Stromal cell of bone marrow (primary cell): ENCODE measurements at regions not wholly inside any gene's neighbourhood (a gene's known extent, or its start where the extent isn't known, plus 50 kb on each side); places are given as distances from the start of the nearest gene placed in this dataset.
A peak's percentile ranks its signal among the peaks of the same experiment; 100 is the strongest.
"Not testable (repeated sequence)": the region's sequence is repeated elsewhere in the genome, so short reads cannot be mapped to it uniquely, and the experiment has no call there.

Experiments
- DNase-seq: peaks from one replicate; pipeline ENCODE4 v3.0.0-alpha.2; 2012; ENCODE audit warnings: low read depth

DNA sequence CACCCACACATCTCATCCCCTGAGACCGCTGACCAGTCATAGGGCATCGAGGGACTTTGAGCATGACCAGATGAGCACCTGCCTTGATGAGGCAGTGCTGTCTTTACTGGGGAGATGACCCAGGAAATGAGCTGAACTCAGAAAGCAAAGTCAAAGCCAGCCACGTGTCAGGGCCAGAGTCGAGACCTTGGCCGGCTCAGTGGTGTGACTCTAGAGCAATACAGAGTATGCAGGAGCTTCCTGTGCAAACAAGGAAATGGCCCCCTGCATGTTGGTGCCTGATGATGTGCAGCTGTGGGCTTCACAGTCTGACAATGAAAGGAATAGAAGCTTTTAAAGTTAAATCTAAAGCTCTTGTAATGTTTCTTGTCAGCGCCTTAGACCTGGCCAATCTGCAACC is 332.9 kb downstream of the PCNX1 start:
- DNase-seq = no peak

GRCh38 chr14:71240866-71241520 is 333.7 kb downstream of the PCNX1 start:
- no peak for DNase-seq

DNA sequence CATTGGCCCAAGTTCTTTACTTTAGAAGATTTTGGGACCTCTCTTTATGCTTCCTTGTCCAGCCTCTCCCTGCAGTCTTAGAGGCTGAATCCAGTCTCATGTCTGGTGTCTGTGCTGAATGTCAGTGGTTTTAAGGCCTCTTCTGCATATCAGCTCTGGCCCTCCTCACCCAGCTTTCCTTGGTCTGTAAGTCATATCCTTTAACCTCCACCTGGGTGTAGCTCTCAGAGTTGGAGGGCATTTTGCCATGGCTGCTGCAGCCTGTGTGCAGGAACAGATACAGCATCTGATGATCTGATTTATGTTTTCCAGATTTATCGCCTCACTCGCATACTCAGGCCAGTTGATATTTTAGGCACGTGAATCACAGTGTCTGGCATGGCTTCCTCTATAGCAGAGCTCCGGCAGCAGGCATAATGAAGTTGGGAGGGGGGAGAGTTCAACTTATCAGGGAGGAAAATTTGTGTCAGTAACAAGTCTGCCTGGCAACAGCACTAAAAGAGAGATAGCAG is 335.0 kb downstream of the PCNX1 start:
- DNase-seq = peak; percentile 63

- DNase-seq = peak; percentile 69
Observed at GRCh38 chr14:71243697-71244096, 336.4 kb downstream of the PCNX1 start.

GRCh38 chr14:71244341-71244740 is 337.1 kb downstream of the PCNX1 start:
- no peak for DNase-seq

- no peak for DNase-seq
Observed at GRCh38 chr14:71245659-71246361, 338.6 kb downstream of the PCNX1 start.

DNA sequence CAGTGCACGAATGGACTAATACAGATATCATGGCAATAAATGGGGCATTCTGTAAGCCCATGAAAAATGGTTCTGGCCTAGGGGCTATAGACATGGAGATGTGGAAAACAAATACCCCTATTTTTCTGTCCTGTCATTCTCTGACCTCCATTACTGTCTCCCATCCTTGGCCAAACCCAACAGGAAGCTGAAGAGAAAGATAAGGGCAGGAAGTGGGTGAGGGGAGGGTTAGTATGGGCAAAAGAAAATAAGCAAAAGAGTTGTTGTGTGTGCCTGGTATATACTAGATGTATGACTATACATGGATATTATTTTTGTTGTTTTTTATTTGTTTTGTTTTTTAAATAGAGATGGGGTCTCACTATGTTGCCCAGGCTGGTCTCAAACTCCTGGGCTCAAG is 339.3 kb downstream of the PCNX1 start:
- no peak for DNase-seq

DNA sequence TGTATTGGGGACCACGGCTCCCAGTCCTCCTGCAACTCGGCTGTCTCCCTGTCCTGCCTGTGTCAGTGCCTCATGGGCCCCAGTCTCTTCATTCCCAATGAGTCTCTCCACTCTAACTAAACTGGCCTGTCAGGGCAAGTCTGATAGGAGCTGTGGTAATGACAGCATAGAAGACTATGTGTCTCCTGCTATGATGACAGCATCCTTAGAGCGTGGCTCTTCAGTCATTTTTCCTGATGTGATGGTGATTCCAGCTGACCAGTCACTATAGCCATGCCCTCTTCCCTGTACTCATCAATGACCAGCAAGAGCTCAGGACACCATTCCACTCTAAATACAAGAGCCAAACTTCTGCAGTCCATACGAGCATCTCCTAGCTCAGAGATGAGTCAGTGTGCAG is 339.8 kb downstream of the PCNX1 start:
- DNase-seq = no peak

DNA sequence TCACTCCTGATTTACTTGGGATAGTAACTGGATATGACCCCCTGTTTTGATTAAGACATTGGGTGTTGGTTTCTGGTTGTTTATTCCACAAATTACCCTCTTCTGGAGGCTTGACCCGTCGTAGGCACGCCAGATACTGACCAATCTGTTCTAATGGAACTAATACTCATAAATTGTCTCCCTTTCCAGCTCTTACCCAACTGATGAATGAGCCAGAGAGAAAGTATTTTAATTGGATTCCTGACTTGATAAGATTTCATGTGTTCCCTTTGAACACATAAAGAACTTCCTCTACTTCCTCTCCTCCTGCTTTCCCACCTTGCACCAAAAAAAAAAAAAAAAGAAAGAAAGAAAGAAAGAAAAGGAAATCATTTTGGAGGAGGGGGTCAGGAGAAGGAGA is 340.9 kb downstream of the PCNX1 start:
- no peak for DNase-seq

DNA sequence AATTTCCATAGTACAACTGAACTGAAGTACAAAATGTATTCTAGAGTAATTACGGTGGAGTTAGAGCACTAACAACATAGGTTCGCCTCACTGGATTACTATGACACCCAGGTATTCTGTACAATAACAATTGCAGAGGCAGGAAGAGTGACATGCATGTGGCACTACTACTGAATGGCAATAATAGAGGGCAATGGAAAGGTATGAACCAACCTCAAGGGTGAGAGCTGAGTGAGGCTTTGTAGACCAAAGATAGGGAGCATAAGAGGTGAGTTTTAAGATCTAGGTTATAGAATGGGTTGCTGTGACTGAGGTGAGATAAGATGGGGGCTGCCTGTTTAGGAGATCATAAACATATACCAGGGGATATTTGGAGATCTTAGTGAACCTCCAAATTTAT is 343.1 kb downstream of the PCNX1 start:
- DNase-seq = no peak

- DNase-seq = no peak
Observed at GRCh38 chr14:71250791-71251190, 343.5 kb downstream of the PCNX1 start.

DNA sequence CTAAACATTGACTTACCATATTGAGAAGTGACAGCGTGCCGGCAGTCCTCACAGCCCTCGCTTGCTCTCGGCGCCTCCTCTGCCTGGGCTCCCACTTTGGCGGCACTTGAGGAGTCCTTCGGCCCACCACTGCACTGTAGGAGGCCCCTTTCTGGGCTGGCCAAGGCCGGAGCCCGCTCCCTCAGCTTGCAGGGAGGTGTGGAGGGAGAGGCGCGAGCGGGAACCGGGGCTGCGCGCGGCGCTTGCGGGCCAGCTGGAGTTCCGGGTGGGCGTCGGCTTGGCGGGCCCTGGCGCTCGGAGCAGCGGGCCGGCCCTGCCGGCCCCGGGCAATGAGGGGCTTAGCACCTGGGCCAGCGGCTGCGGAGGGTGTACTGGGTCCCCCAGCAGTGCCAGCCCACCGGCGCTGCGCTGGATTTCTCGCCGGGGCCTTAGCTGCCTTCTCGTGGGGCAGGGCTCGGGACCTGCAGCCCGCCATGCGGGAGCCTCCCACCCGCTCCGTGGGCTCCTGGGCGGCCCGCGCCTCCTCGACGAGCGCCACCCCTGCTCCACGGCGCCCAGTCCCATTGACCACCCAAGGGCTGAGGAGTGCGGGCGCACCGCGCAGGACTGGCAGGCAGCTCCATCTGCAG is 346.9 kb downstream of the PCNX1 start:
- DNase-seq = not testable (repeated sequence)

DNA sequence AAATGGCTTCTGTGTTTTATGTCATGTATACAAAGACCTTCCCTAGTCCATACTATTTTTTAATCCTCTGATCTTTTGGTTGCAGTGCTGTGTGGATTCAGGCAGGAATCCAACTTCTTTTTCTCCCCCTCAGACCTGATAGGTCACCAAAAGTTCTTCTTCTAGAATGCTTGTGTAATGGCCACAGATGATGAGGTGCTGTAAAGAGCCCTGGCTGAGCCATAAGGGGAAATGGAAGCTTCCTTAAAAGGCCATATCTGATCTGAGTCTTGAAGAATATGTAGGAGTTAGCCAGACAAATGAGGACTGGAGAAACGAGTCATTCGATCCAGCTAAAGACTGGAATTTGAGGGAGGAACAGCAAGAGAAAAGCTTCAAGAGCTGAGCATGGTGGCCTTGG is 353.9 kb downstream of the PCNX1 start:
- no peak for DNase-seq

GRCh38 chr14:71262441-71262840 is 355.2 kb downstream of the PCNX1 start:
- DNase-seq = no peak

DNA sequence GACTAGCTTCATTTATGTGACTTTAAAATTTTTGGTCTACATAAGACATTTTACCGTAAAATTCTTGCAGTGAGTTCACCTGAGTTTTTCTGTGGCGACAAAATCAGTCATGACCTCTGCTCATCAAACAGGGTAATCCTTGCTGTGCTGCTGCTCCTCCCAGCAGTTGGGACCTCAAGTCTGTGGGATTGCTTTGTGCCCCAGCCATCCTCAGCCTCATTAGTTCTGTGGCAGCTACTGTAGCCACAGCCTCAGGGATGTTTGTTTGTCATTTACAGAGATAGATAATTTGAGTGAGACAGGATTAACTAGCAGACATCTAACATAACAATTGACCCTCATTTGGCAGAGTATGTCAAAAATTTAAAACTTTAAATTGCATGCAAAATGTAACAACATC is 357.0 kb downstream of the PCNX1 start:
- no peak for DNase-seq

DNA sequence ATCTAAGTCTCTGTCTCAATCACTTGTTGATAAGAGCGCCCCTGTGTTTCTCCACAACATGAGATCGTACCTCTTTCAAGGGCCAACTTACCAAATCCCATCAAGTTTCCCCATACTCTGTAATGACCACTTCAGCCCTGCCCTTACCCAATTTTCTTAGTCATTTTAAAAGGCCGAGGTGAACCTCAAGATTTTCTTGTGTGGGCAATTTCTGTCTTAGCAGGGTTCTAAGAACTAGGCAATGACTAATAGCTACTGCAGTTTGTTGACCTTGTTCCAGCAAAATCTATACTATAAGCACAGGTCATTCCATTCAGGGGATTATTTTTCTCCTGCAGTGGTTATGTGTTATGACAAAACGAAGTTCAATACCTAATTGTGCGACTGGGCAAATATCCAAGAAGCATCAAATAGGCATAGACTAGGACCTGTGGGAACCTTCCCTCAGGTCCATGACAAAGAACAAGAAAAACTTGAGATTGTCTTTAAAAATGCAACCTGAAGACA is 359.8 kb downstream of the PCNX1 start:
- no peak for DNase-seq

DNA sequence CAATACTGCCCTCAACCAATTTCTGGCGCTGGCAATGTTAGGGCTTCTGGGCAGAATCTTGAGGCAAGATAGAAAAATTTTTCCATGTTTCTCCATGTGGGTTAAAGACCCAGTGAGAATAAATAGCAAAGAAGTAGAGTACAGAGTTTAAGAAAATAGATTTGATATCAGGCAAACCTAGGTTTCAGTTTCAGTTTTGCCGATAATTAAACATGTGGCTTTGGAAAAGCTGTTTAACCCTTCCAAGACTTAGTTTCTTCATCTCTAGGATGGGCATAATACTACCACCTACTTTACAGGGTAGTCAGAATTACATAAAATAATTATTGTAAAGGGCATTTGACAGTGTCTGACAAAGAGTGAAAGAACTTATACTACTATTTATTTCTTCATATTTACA is 360.4 kb downstream of the PCNX1 start:
- no peak for DNase-seq

DNA sequence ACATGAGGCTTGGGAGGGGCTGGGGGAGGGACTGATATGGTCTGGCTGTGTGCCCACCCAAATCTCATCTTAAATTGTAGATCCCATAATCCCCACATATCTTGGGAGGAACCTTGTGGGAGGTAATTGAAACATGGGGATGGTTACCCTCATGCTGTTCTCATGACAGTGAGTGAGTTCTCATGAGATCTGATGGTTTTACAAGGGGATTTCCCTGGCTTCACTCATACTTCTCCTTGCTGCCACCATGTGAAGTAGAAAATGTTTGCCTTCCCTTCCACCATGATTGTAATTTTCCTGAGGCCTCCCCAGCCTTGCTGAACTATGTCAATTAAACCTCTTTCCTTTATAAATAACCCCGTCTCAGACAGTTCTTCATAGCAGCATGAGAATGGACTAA is 362.9 kb downstream of the PCNX1 start:
- DNase-seq = no peak

- DNase-seq = no peak
Observed at GRCh38 chr14:71271166-71271945, 364.1 kb downstream of the PCNX1 start.

GRCh38 chr14:71273366-71273765 is 366.1 kb downstream of the PCNX1 start:
- DNase-seq = no peak

- no peak for DNase-seq
Observed at GRCh38 chr14:71284048-71284447, 376.8 kb downstream of the PCNX1 start.

DNA sequence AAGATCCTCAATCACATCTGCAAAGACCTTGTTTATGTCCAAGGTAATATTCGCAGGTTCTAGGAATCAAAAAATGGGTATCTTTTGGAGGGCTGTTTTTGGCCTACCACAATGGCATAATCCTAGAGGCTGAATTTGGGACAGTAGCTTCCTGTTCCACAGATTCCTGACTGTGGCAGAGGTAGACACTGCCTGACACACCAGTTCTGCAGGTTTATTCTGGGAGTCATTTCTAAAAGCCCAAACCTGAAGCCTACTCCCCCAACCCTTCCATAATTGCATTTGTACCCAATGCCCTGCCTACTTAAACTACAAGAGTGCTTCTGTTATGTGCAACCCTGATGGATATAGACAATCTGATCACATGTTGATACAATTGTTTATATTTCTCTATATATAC is 378.9 kb downstream of the PCNX1 start:
- no peak for DNase-seq
